ENCODE measurements at regions not wholly inside any gene's neighbourhood (a gene's known extent, or its start where the extent isn't known, plus 50 kb on each side); places are given as distances from the start of the nearest gene placed in this dataset.

- TF ChIP-seq, protein P1, sequence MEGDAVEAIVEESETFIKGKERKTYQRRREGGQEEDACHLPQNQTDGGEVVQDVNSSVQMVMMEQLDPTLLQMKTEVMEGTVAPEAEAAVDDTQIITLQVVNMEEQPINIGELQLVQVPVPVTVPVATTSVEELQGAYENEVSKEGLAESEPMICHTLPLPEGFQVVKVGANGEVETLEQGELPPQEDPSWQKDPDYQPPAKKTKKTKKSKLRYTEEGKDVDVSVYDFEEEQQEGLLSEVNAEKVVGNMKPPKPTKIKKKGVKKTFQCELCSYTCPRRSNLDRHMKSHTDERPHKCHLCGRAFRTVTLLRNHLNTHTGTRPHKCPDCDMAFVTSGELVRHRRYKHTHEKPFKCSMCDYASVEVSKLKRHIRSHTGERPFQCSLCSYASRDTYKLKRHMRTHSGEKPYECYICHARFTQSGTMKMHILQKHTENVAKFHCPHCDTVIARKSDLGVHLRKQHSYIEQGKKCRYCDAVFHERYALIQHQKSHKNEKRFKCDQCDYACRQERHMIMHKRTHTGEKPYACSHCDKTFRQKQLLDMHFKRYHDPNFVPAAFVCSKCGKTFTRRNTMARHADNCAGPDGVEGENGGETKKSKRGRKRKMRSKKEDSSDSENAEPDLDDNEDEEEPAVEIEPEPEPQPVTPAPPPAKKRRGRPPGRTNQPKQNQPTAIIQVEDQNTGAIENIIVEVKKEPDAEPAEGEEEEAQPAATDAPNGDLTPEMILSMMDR (IDR thresholded peaks at IDR 0.05; ENCODE audit: unreplicated experiment in 3 of 3), result no peak
- Mint-ChIP-seq H3K4me1 (peaks cover 7% of the 10 kb centered on the region), H3K27ac (no peak overlapping the region), H3K9me3 (peaks cover 45% of the 10 kb centered on the region), H3K36me3 (ENCODE audit: low read depth) (peaks cover 15% of the 10 kb centered on the region), H3K4me3 (no peak overlapping the region), H3K27me3 (ENCODE audit: low read depth) (no peaks in the 10 kb centered on the region)
These were observed 905.7 kb downstream of the LTN1 start for GRCh38 chr21:28086861-28087581.

GRCh38 chr21:28084951-28085350 is 907.7 kb downstream of the LTN1 start:
- no peak overlapping the region for H3K27ac Mint-ChIP-seq
- H3K4me3 Mint-ChIP-seq, result no peak overlapping the region
- peaks cover 36% of the 10 kb centered on the region for H3K9me3 Mint-ChIP-seq
- H3K4me1 Mint-ChIP-seq, result no peaks in the 10 kb centered on the region
- TF ChIP-seq, protein P1 (IDR thresholded peaks at IDR 0.05; ENCODE audit: unreplicated experiment in 3 of 3), result no peak
- H3K27me3 Mint-ChIP-seq (ENCODE audit: low read depth), result no peaks in the 10 kb centered on the region
- peaks cover 15% of the 10 kb centered on the region for H3K36me3 Mint-ChIP-seq (ENCODE audit: low read depth)

- Mint-ChIP-seq H3K4me1 (peaks cover 7% of the 10 kb centered on the region), H3K36me3 (ENCODE audit: low read depth) (peaks cover 5% of the 10 kb centered on the region), H3K27me3 (ENCODE audit: low read depth) (no peaks in the 10 kb centered on the region), H3K27ac (no peak overlapping the region), H3K4me3 (no peak overlapping the region), H3K9me3 (peaks cover 23% of the 10 kb centered on the region)
- TF ChIP-seq, protein P1 (IDR thresholded peaks at IDR 0.05; ENCODE audit: unreplicated experiment in 3 of 3), result no peak
These were observed 909.3 kb downstream of the LTN1 start for GRCh38 chr21:28083350-28083749.

- Mint-ChIP-seq H3K4me3 (no peak overlapping the region), H3K4me1 (peaks cover 18% of the 10 kb centered on the region), H3K9me3 (peaks cover under 1% of the 10 kb centered on the region), H3K27ac (no peak overlapping the region), H3K36me3 (ENCODE audit: low read depth) (peaks cover 3% of the 10 kb centered on the region), H3K27me3 (ENCODE audit: low read depth) (no peaks in the 10 kb centered on the region)
- TF ChIP-seq, protein P1 (IDR thresholded peaks at IDR 0.05; ENCODE audit: unreplicated experiment in 3 of 3), result no peak
These were observed 914.6 kb downstream of the LTN1 start for GRCh38 chr21:28078126-28078525.

- Mint-ChIP-seq H3K36me3 (ENCODE audit: low read depth) (peaks cover 11% of the 10 kb centered on the region), H3K9me3 (peaks cover 11% of the 10 kb centered on the region), H3K27ac (peak overlapping the region in 2 of 3 experiments; percentile 47 to 87), H3K4me1 (peaks cover 26% of the 10 kb centered on the region), H3K4me3 (no peak overlapping the region), H3K27me3 (ENCODE audit: low read depth) (no peaks in the 10 kb centered on the region)
- TF ChIP-seq, protein P1 (IDR thresholded peaks at IDR 0.05; ENCODE audit: unreplicated experiment in 3 of 3), result no peak
These were observed 918.0 kb downstream of the LTN1 start for GRCh38 chr21:28074676-28075075.

DNA sequence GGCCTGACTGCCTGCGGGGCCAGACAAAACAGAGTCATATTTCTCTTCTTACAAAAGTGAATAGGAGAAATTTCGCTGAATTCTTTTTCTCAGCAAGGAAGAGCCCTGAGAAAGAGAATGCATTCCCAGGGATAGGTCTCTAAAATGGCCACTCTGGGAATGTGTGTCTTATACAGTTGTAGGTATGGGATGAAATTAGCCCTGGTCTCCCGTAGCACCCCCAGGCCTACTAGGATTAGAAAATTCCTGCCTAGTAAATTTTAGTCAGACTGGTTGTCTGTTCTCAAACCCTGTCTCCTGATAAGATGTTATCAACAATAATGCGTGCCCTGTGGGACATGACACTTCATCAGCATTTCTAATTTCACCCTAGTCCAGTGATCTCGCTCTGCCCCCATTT is 920.1 kb downstream of the LTN1 start:
- no peak overlapping the region for H3K4me3 Mint-ChIP-seq
- peak overlapping the region in 2 of 3 experiments; percentile 45 to 91 for H3K27ac Mint-ChIP-seq
- H3K27me3 Mint-ChIP-seq (ENCODE audit: low read depth), result no peaks in the 10 kb centered on the region
- H3K4me1 Mint-ChIP-seq, result peaks cover 35% of the 10 kb centered on the region
- H3K9me3 Mint-ChIP-seq, result peaks cover 11% of the 10 kb centered on the region
- TF ChIP-seq, protein P1 (IDR thresholded peaks at IDR 0.05; ENCODE audit: unreplicated experiment in 3 of 3), result no peak
- peaks cover 11% of the 10 kb centered on the region for H3K36me3 Mint-ChIP-seq (ENCODE audit: low read depth)

All from nephron (organoid).